PC-9 (cell line): ENCODE measurements at regions not wholly inside any gene's neighbourhood (a gene's known extent, or its start where the extent isn't known, plus 50 kb on each side); places are given as distances from the start of the nearest gene placed in this dataset.

Source experiments
- EZH2 ChIP-seq: fragments of 200-600 bp; sonication (generic); IDR thresholded peaks from 2 replicates; pipeline ENCODE4 v1.8.0; 2017; ENCODE audit warnings: antibody characterized with exemption, low read depth
- TF ChIP-seq, protein P1 (sequence below): fragments of 200-600 bp; sonication (generic); conservative IDR thresholded peaks from 2 replicates; pipeline ENCODE4 v1.6.1; 2017; ENCODE audit warnings: mixed run types, antibody characterized with exemption, mild to moderate bottlenecking, moderate library complexity

DNA sequence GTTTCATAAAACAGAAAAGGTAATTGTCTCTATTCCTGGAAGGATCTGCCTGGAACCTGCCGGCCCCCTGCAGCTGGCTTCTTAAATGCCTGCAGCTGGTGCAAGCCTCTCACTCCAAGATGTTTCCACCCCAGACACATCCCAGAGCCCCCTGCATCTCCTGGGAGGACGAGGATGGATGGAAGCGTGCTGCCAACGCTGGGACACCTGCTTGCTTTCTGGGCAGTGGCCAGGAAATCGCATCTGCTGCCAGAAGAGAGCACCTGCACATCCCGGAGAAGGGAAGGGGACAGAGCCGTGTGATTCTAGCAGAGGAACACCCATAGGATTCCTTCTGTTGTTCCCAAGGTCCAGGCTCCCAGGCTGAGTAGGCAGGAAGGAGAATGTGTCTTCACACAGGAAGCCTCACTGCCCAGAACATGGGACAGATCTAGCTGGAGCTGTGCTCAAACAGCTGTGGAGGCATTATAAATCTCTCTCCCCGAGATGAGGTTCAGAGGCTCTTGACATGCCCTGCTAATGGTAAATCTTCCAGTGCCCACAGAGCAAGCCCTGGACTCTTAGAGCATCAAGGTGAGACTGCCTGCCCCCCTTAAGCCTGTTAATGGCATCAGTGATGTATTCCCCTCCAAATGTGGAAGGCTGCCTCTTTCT is 138.8 kb upstream of the MAP1LC3B2 start:
- TF ChIP-seq EZH2: no peak
- TF ChIP-seq, protein P1, sequence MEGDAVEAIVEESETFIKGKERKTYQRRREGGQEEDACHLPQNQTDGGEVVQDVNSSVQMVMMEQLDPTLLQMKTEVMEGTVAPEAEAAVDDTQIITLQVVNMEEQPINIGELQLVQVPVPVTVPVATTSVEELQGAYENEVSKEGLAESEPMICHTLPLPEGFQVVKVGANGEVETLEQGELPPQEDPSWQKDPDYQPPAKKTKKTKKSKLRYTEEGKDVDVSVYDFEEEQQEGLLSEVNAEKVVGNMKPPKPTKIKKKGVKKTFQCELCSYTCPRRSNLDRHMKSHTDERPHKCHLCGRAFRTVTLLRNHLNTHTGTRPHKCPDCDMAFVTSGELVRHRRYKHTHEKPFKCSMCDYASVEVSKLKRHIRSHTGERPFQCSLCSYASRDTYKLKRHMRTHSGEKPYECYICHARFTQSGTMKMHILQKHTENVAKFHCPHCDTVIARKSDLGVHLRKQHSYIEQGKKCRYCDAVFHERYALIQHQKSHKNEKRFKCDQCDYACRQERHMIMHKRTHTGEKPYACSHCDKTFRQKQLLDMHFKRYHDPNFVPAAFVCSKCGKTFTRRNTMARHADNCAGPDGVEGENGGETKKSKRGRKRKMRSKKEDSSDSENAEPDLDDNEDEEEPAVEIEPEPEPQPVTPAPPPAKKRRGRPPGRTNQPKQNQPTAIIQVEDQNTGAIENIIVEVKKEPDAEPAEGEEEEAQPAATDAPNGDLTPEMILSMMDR: no peak
